OCI-LY1 (cell line): ENCODE measurements at regions not wholly inside any gene's neighbourhood (a gene's known extent, or its start where the extent isn't known, plus 50 kb on each side); places are given as distances from the start of the nearest gene placed in this dataset.

Experiments
- H2AFZ ChIP-seq: fragments of 200-600 bp; sonication (generic), shearing (Covaris generic); 2 replicates; pipeline ENCODE4 v1.6.0; 2014; ENCODE audit warnings: antibody characterized with exemption, mild to moderate bottlenecking, low read length
- H3F3A ChIP-seq: fragments of 200-600 bp; sonication (generic), shearing (Covaris generic); 2 replicates; pipeline ENCODE4 v1.6.0; 2014; ENCODE audit warnings: mild to moderate bottlenecking, antibody characterized with exemption, low read length, moderate library complexity; ENCODE audit not compliant: insufficient read depth
- H3K27ac ChIP-seq: fragments of 200-600 bp; sonication (generic); 2 replicates; pipeline ENCODE4 v1.5.1; 2014; ENCODE audit warnings: low read length, mixed run types, mild to moderate bottlenecking, low read depth; ENCODE audit not compliant: poor library complexity, severe bottlenecking
- H3K27me3 ChIP-seq: fragments of 200-600 bp; sonication (generic); 2 replicates; pipeline ENCODE4 v1.6.0; 2014; ENCODE audit warnings: antibody characterized with exemption, mild to moderate bottlenecking, low read length, moderate library complexity; ENCODE audit not compliant: insufficient read depth
- H3K36me3 ChIP-seq: fragments of 200-600 bp; sonication (generic); 2 replicates; pipeline ENCODE4 v1.6.1; 2014; ENCODE audit warnings: mild to moderate bottlenecking, antibody characterized with exemption, low read length, moderate library complexity, mixed read lengths; ENCODE audit not compliant: insufficient read depth
- H3K4me1 ChIP-seq: fragments of 200-600 bp; sonication (generic); 2 replicates; pipeline ENCODE4 v1.5.1; 2014; ENCODE audit warnings: mild to moderate bottlenecking, low read length, moderate library complexity; ENCODE audit not compliant: insufficient read depth, severe bottlenecking
- H3K4me2 ChIP-seq: fragments of 200-600 bp; sonication (generic), shearing (Covaris generic); 2 replicates; pipeline ENCODE4 v1.6.1; 2014; ENCODE audit warnings: low read length
- H3K4me3 ChIP-seq: fragments of 200-600 bp; sonication (generic); 2 replicates; pipeline ENCODE4 v1.5.1; 2014; ENCODE audit warnings: low read length, low read depth, mild to moderate bottlenecking, mixed read lengths; ENCODE audit not compliant: poor library complexity, severe bottlenecking
- H3K79me2 ChIP-seq: fragments of 200-600 bp; shearing (Covaris generic); 2 replicates; pipeline ENCODE4 v1.6.1; 2016; ENCODE audit warnings: mixed run types, low read length, mixed read lengths; ENCODE audit not compliant: insufficient read depth
- H3K9ac ChIP-seq: fragments of 200-600 bp; sonication (generic), shearing (Covaris generic); 2 replicates; pipeline ENCODE4 v1.6.1; 2014; ENCODE audit warnings: mild to moderate bottlenecking, low read length, mixed read lengths
- H3K9me2 ChIP-seq: fragments of 200-600 bp; sonication (generic), shearing (Covaris generic); 2 replicates; pipeline ENCODE4 v1.6.1; 2014; ENCODE audit warnings: low read depth, mild to moderate bottlenecking, low read length, mixed read lengths
- H3K9me3 ChIP-seq: fragments of 200-600 bp; shearing (Covaris generic); 2 replicates; pipeline ENCODE4 v1.6.1; 2014; ENCODE audit warnings: low read length, mixed read lengths
- H4K20me1 ChIP-seq: fragments of 200-600 bp; sonication (generic), shearing (Covaris generic); 2 replicates; pipeline ENCODE4 v1.6.0; 2016; ENCODE audit warnings: mild to moderate bottlenecking, low read length; ENCODE audit not compliant: insufficient read depth
- EZH2 ChIP-seq: fragments of 200-600 bp; sonication (generic), shearing (Covaris generic); IDR thresholded peaks from 2 replicates; pipeline ENCODE4 v1.8.0; 2017; ENCODE audit warnings: borderline replicate concordance, mixed run types, mild to moderate bottlenecking, antibody characterized with exemption, low read length, moderate library complexity, mixed read lengths
- TF ChIP-seq, protein P1 (sequence below): fragments of 200-600 bp; sonication (generic), shearing (Covaris generic); IDR thresholded peaks from 2 replicates; pipeline ENCODE4 v1.5.1; 2017; ENCODE audit warnings: mild to moderate bottlenecking, antibody characterized with exemption, low read length, moderate library complexity, mixed read lengths

DNA sequence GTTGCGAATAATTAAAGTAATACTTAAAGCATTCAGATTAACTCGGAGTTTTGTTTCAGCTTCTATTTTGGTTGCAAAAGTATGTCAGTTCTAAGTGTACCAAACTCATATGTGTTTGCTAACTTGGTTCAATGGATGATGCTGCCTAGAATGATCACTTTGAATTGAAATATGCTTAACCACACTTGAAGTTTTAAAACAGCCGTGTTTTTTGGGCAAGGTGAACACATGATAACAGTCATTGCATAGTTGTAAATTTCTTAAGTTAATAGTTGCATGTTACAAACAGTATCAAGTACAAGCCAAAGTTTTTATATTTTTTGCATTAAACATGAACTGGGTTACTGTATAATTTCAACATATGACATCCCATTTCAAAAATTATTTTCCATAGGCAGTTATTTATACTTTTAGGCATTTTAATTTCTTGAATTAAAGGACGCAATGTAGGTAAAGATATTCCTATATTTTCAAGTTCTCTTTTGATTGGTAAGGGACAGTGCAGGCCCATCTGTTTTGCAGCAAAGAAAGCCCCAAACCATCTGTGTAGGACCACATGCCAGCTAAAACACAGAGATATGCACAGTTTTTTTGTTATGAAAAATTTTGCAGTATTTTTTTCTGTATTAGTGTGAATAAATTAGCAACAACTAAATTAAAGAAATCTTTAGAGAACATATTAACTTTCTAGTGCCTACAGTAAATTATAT is 575.5 kb downstream of the PRKD1 start:
- Histone ChIP-seq H3K79me2 (no peaks in the 10 kb centered on the region), H3K4me1 (no peaks in the 10 kb centered on the region), H3K36me3 (no peaks in the 10 kb centered on the region), H3K27me3 (no peaks in the 10 kb centered on the region), H3F3A (no peaks in the 10 kb centered on the region), H3K9ac (no peak overlapping the region), H3K4me3 (no peak overlapping the region), H3K9me3 (no peaks in the 10 kb centered on the region), H3K9me2 (no peaks in the 10 kb centered on the region), H2AFZ (no peak overlapping the region), H4K20me1 (no peaks in the 10 kb centered on the region), H3K27ac (no peak overlapping the region), H3K4me2 (no peak overlapping the region)
- no peak for TF ChIP-seq EZH2
- TF ChIP-seq, protein P1, sequence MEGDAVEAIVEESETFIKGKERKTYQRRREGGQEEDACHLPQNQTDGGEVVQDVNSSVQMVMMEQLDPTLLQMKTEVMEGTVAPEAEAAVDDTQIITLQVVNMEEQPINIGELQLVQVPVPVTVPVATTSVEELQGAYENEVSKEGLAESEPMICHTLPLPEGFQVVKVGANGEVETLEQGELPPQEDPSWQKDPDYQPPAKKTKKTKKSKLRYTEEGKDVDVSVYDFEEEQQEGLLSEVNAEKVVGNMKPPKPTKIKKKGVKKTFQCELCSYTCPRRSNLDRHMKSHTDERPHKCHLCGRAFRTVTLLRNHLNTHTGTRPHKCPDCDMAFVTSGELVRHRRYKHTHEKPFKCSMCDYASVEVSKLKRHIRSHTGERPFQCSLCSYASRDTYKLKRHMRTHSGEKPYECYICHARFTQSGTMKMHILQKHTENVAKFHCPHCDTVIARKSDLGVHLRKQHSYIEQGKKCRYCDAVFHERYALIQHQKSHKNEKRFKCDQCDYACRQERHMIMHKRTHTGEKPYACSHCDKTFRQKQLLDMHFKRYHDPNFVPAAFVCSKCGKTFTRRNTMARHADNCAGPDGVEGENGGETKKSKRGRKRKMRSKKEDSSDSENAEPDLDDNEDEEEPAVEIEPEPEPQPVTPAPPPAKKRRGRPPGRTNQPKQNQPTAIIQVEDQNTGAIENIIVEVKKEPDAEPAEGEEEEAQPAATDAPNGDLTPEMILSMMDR = no peak

DNA sequence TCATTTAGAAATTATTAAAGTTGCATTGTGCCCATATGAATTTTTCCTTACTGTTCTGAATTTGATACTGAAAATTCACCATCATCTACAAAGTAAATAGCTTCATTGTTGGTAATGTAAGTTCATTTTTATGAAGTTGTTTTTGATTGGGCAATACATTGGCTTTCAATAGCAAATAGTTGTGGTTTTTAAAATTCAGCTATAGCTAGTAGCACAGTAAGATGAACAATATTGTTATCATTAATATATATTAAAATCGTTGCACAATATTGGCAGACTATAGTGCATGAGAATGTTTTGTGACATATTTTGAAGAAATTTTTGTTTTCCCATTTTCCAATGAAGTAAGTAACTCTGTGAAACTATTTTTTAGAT is 575.0 kb downstream of the PRKD1 start:
- H3F3A ChIP-seq = no peaks in the 10 kb centered on the region
- no peak overlapping the region for H3K27ac ChIP-seq
- no peak overlapping the region for H3K9ac ChIP-seq
- no peak overlapping the region for H3K4me2 ChIP-seq
- H4K20me1 ChIP-seq = no peaks in the 10 kb centered on the region
- H3K4me3 ChIP-seq = no peak overlapping the region
- H3K36me3 ChIP-seq = no peaks in the 10 kb centered on the region
- no peak overlapping the region for H2AFZ ChIP-seq
- H3K4me1 ChIP-seq = no peaks in the 10 kb centered on the region
- no peaks in the 10 kb centered on the region for H3K9me3 ChIP-seq
- TF ChIP-seq, protein P1 = no peak
- no peak for TF ChIP-seq EZH2
- H3K79me2 ChIP-seq = no peaks in the 10 kb centered on the region
- H3K27me3 ChIP-seq = no peaks in the 10 kb centered on the region
- H3K9me2 ChIP-seq = no peaks in the 10 kb centered on the region

DNA sequence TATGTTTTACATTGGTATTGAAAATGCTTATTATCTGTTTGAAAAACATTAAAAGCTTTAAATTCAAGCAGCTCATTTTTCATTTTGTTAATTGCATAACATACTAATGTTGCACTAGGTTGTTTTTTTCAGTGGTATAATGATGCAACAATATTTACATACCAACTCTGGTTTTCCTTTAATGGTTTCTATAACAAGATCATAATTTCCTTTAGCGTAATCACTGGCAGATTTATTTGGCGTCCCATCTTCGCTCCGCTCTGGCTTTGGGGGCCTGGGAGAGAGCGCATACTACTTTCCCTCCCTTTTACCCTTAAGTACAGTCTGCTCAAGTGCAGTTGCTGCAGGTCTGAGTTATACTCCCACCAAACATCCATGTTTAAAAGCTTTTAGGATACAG is 574.1 kb downstream of the PRKD1 start:
- H2AFZ ChIP-seq = no peak overlapping the region
- no peak overlapping the region for H3K27ac ChIP-seq
- no peaks in the 10 kb centered on the region for H3K9me2 ChIP-seq
- H3K27me3 ChIP-seq = no peaks in the 10 kb centered on the region
- no peaks in the 10 kb centered on the region for H3F3A ChIP-seq
- no peaks in the 10 kb centered on the region for H4K20me1 ChIP-seq
- TF ChIP-seq, protein P1 = no peak
- no peak for TF ChIP-seq EZH2
- no peaks in the 10 kb centered on the region for H3K4me1 ChIP-seq
- no peak overlapping the region for H3K9ac ChIP-seq
- no peaks in the 10 kb centered on the region for H3K79me2 ChIP-seq
- no peaks in the 10 kb centered on the region for H3K9me3 ChIP-seq
- H3K4me3 ChIP-seq = no peak overlapping the region
- no peak overlapping the region for H3K4me2 ChIP-seq
- H3K36me3 ChIP-seq = no peaks in the 10 kb centered on the region
